ENCODE measurements at regions not wholly inside any gene's neighbourhood (a gene's known extent, or its start where the extent isn't known, plus 50 kb on each side); places are given as distances from the start of the nearest gene placed in this dataset.

DNA sequence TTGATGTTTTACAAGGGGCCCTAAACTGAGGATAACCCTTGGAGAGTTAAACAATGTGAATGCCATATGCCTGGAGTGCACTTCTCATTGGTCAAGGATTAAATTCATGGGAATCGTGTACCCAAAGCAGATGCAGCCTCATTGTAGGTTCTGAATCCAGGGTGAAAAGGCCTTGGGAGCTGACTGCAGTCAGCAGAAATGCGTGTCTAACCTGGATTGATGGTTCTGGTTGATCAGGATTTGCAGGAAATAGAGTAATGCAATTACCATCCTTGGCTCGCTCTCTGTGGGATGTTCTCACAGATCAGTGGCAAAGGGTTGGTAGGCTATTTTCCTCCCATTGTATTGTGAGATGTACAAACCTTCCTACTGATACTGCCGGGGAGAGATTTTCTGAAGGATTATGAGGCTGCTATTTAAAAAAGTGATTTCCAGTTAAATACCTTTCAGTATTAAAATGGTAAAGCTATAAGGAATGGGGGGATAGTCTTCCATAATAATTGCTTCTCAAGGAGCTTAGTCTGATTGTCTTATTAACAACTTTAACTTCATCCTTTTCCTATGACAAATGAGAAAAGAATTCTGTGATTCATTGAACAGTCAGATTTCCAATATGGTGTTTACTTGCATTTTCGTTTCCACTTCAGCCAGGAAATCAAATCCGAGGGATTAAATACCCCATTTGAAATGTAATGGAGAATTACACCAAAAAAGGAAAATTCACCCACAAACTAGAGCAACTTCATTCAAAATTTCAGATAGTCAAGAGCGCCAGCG lies 1028.1 kb upstream of the EEF2KMT start:
- H3K27ac ChIP-seq (ENCODE audit: low read length) = no peak overlapping the region
- H3K4me1 ChIP-seq (ENCODE audit: control insufficient read depth, insufficient read depth, low read length) = no peaks in the 10 kb centered on the region
- H3K9me3 ChIP-seq (replicated peaks; ENCODE audit: control insufficient read depth, low read depth, low read length) = no peaks in the 10 kb centered on the region
- H3K27me3 ChIP-seq (ENCODE audit: control insufficient read depth, insufficient read depth, low read length) = no peaks in the 10 kb centered on the region
- H3K4me3 ChIP-seq (ENCODE audit: low read length) = no peak overlapping the region
- WGBS (ENCODE audit: insufficient coverage) = 68% methylated on average over 4 of the region's 8 CpGs
- peak; percentile 18 for DNase-seq
- no peaks in the 10 kb centered on the region for H3K36me3 ChIP-seq (ENCODE audit: control insufficient read depth, insufficient read depth, low read length)

DNA sequence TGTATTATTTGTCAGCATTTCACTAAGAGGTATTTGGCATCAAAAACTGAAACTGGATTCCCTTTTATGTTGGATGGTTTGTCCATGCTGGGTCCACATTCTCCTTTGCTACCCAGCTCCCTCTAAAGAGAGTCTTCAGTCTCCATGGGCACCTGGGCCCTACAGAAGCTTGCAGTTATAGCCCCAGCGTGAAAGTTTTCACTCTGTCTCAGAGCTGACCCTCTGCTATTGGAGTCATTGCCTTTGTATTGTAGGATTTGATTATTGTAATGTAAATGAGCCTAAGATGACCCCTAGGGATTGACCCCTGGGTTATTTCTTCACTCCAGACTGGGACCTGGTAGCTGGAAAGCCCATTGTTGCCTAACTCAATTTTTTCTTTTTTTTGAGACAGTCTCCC lies 1026.5 kb upstream of the EEF2KMT start:
- H3K4me3 ChIP-seq (ENCODE audit: low read length) = no peak overlapping the region
- no peaks in the 10 kb centered on the region for H3K9me3 ChIP-seq (replicated peaks; ENCODE audit: control insufficient read depth, low read depth, low read length)
- H3K4me1 ChIP-seq (ENCODE audit: control insufficient read depth, insufficient read depth, low read length) = no peaks in the 10 kb centered on the region
- no peaks in the 10 kb centered on the region for H3K36me3 ChIP-seq (ENCODE audit: control insufficient read depth, insufficient read depth, low read length)
- no peak for DNase-seq
- no CpG with 5 or more reads among the region's 1 CpG for WGBS (ENCODE audit: insufficient coverage)
- H3K27ac ChIP-seq (ENCODE audit: low read length) = no peak overlapping the region
- no peaks in the 10 kb centered on the region for H3K27me3 ChIP-seq (ENCODE audit: control insufficient read depth, insufficient read depth, low read length)

DNA sequence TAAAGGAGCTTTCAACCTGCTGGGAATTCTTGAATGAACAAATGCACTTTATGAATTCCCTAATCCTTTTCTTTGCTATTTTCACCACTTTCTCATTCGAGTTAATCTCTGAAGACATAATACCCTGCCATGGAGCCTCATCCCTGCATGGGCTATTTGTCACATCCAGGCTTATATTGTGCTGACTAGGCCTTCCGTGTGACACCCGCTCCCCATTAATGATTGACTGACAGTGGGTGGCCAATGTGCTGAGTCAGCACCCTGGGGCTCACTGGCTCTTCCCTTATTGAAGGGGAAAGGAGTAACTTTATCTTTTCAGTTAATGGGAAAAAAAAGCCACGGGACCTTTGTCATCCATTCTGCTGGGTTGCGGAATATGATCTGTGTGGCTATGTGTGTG lies 1024.8 kb upstream of the EEF2KMT start:
- Histone ChIP-seq H3K27me3 (ENCODE audit: control insufficient read depth, insufficient read depth, low read length) (no peaks in the 10 kb centered on the region), H3K4me1 (ENCODE audit: control insufficient read depth, insufficient read depth, low read length) (no peaks in the 10 kb centered on the region), H3K9me3 (replicated peaks; ENCODE audit: control insufficient read depth, low read depth, low read length) (no peaks in the 10 kb centered on the region), H3K27ac (ENCODE audit: low read length) (no peak overlapping the region), H3K36me3 (ENCODE audit: control insufficient read depth, insufficient read depth, low read length) (no peaks in the 10 kb centered on the region), H3K4me3 (ENCODE audit: low read length) (no peak overlapping the region)
- 52% methylated on average over 2 of the region's 5 CpGs for WGBS (ENCODE audit: insufficient coverage)
- DNase-seq = no peak

DNA sequence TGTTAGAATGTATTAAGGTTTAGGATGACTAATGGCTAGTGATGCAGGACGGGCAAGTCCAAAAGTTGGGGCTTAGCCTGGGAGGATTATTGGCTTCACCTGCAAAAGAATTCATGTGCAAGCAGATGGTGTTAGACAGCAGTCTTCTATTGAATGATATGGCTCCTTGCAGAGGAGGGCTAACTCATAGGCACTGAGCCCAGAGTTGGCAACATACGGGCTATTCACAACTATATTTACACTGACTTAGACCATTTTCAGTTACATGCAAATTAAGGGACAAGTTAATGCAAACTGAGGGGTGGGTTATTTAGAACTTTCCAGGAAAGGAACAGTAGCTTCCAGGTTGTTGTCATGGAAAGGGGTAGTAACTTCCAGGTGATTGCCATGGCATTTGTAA lies 1017.1 kb upstream of the EEF2KMT start:
- Histone ChIP-seq H3K27ac (ENCODE audit: low read length) (no peak overlapping the region), H3K36me3 (ENCODE audit: control insufficient read depth, insufficient read depth, low read length) (no peaks in the 10 kb centered on the region), H3K4me3 (ENCODE audit: low read length) (no peak overlapping the region), H3K9me3 (replicated peaks; ENCODE audit: control insufficient read depth, low read depth, low read length) (no peaks in the 10 kb centered on the region), H3K4me1 (ENCODE audit: control insufficient read depth, insufficient read depth, low read length) (no peaks in the 10 kb centered on the region), H3K27me3 (ENCODE audit: control insufficient read depth, insufficient read depth, low read length) (no peaks in the 10 kb centered on the region)
- 60% methylated on average over 1 of the region's 2 CpGs for WGBS (ENCODE audit: insufficient coverage)
- no peak for DNase-seq

DNA sequence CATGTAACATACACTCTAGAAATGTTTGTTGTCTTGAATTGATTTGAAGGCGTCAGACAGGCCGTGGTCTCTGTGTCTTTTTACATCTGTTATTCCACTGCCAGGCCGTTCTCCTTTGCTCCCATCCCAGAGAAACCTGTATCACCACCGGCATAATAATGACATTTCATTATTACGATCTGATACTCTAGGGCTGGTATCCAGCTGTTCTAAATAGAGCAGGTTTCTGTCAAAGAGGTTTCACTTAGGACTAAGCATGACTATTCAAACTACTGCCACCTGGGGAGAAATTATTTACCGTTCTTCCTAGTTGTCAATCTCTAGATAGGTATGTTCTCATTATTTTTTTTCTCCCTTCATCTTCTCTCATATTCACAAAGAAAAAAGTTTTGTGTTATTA lies 1016.2 kb upstream of the EEF2KMT start:
- WGBS (ENCODE audit: insufficient coverage) = no CpG with 5 or more reads among the region's 6 CpGs
- H3K36me3 ChIP-seq (ENCODE audit: control insufficient read depth, insufficient read depth, low read length) = no peaks in the 10 kb centered on the region
- no peak for DNase-seq
- H3K27ac ChIP-seq (ENCODE audit: low read length) = no peak overlapping the region
- H3K27me3 ChIP-seq (ENCODE audit: control insufficient read depth, insufficient read depth, low read length) = no peaks in the 10 kb centered on the region
- no peaks in the 10 kb centered on the region for H3K9me3 ChIP-seq (replicated peaks; ENCODE audit: control insufficient read depth, low read depth, low read length)
- H3K4me3 ChIP-seq (ENCODE audit: low read length) = no peak overlapping the region
- H3K4me1 ChIP-seq (ENCODE audit: control insufficient read depth, insufficient read depth, low read length) = no peaks in the 10 kb centered on the region

DNA sequence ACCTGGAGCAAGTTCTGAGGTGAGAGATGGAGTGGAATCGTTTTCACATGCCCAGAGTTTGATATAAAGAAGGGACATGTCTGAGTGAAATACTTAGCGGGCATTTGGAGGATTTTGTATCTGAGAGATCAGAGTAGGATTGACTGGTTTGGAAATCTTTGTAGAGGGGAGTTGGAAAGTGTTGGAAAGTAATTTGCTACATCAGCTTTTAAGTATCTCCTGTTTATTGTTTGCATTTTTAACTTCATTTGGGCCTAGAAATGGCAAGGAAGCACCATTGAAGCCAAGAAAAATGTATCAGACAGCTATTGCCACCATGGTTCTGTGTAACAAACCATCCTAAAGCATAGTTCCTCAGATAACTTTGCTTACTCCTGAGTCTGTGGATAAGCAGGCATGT lies 1015.1 kb upstream of the EEF2KMT start:
- Histone ChIP-seq H3K36me3 (ENCODE audit: control insufficient read depth, insufficient read depth, low read length) (no peaks in the 10 kb centered on the region), H3K4me3 (ENCODE audit: low read length) (no peak overlapping the region), H3K4me1 (ENCODE audit: control insufficient read depth, insufficient read depth, low read length) (no peaks in the 10 kb centered on the region), H3K27me3 (ENCODE audit: control insufficient read depth, insufficient read depth, low read length) (no peaks in the 10 kb centered on the region), H3K9me3 (replicated peaks; ENCODE audit: control insufficient read depth, low read depth, low read length) (no peaks in the 10 kb centered on the region), H3K27ac (ENCODE audit: low read length) (no peak overlapping the region)
- DNase-seq = no peak
- WGBS (ENCODE audit: insufficient coverage) = 78% methylated on average over 2 of the region's 2 CpGs

DNA sequence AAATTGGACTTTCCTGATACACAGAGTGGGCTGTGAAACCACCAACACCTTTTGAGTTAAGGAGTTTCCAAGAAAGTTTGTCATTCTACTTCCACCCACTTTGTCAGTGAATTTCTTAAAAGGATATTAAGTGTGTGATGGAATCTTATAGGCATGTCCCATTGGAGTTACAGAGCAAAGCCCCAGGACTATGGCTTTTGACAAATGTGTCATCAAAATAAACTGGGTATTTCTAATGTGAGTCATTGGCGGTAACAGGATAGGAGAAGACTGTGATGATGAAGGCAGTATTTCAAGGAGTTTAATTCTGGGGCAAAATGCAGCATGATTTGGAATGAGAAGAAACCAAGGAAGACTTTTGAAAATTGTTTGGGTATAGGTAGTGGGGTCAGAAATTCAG lies 1013.8 kb upstream of the EEF2KMT start:
- H3K27me3 ChIP-seq (ENCODE audit: control insufficient read depth, insufficient read depth, low read length) = no peaks in the 10 kb centered on the region
- H3K4me3 ChIP-seq (ENCODE audit: low read length) = no peak overlapping the region
- no peaks in the 10 kb centered on the region for H3K36me3 ChIP-seq (ENCODE audit: control insufficient read depth, insufficient read depth, low read length)
- DNase-seq = no peak
- H3K4me1 ChIP-seq (ENCODE audit: control insufficient read depth, insufficient read depth, low read length) = no peaks in the 10 kb centered on the region
- no peaks in the 10 kb centered on the region for H3K9me3 ChIP-seq (replicated peaks; ENCODE audit: control insufficient read depth, low read depth, low read length)
- H3K27ac ChIP-seq (ENCODE audit: low read length) = no peak overlapping the region
- WGBS (ENCODE audit: insufficient coverage) = 71% methylated on average over 1 of the region's 1 CpG

DNA sequence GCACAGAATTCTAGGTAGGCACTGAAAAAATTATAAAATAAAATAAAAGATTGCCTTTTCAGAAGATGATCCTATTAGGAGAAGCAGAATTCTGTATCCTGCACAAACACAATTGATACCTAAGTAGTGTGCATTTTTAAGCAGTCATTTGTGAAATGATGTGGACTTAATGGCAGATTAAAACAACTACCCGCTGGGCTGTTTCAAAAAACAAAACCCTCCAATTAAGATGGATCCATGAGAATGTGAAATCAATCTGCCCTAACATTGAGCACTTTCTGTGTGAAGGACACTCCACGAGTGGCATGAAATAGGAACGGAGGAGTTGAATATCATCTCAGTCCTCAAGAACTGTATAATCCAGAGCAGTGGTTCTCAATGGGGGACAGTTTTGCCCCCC lies 1012.8 kb upstream of the EEF2KMT start:
- 83% methylated on average over 2 of the region's 3 CpGs for WGBS (ENCODE audit: insufficient coverage)
- Histone ChIP-seq H3K4me1 (ENCODE audit: control insufficient read depth, insufficient read depth, low read length) (no peaks in the 10 kb centered on the region), H3K4me3 (ENCODE audit: low read length) (no peak overlapping the region), H3K9me3 (replicated peaks; ENCODE audit: control insufficient read depth, low read depth, low read length) (no peaks in the 10 kb centered on the region), H3K27ac (ENCODE audit: low read length) (no peak overlapping the region), H3K36me3 (ENCODE audit: control insufficient read depth, insufficient read depth, low read length) (no peaks in the 10 kb centered on the region), H3K27me3 (ENCODE audit: control insufficient read depth, insufficient read depth, low read length) (no peaks in the 10 kb centered on the region)
- DNase-seq = no peak

DNA sequence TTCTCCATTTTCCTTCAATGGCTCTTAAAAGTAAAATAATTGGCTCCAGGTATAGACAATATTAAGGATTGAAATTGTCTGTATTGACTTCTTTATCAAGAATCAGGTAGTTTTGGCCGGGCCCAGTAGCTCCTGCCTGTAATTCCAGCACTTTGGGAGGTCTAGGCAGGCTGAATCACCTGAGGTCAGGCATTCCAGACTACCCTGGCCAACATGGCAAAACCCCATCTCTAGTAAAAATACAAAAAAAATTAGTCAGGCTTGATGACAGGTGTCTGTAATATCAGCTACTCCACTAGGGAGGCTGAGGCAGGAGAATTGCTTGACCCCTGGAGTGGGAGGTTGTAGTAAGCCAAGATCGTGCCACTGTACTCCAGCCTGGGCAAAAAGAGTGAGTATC lies 1008.5 kb upstream of the EEF2KMT start:
- no peaks in the 10 kb centered on the region for H3K27me3 ChIP-seq (ENCODE audit: control insufficient read depth, insufficient read depth, low read length)
- no peaks in the 10 kb centered on the region for H3K4me1 ChIP-seq (ENCODE audit: control insufficient read depth, insufficient read depth, low read length)
- H3K4me3 ChIP-seq (ENCODE audit: low read length) = no peak overlapping the region
- H3K36me3 ChIP-seq (ENCODE audit: control insufficient read depth, insufficient read depth, low read length) = no peaks in the 10 kb centered on the region
- WGBS (ENCODE audit: insufficient coverage) = no CpG with 5 or more reads among the region's 2 CpGs
- H3K9me3 ChIP-seq (replicated peaks; ENCODE audit: control insufficient read depth, low read depth, low read length) = no peaks in the 10 kb centered on the region
- DNase-seq = no peak
- no peak overlapping the region for H3K27ac ChIP-seq (ENCODE audit: low read length)

DNA sequence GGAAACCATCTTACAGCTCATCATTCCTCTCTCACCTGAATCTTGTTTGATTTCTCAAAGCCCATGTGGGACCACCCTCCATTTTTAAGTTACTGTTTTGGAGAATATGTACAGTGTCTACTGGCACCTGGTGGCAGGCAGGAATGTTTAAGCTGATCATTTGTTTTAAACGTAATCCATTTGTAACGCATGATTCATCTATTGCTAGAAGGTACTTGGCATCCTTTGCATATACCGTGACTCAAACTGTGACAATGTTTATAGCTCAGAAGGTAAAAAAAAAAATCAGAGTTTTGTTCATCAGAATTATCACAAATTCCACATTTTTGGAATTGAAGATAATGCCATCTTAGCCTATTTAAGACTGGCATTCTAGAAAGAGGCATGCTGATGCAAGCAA lies 1007.5 kb upstream of the EEF2KMT start:
- H3K36me3 ChIP-seq (ENCODE audit: control insufficient read depth, insufficient read depth, low read length) = no peaks in the 10 kb centered on the region
- no peak for DNase-seq
- H3K4me1 ChIP-seq (ENCODE audit: control insufficient read depth, insufficient read depth, low read length) = no peaks in the 10 kb centered on the region
- no peak overlapping the region for H3K27ac ChIP-seq (ENCODE audit: low read length)
- H3K9me3 ChIP-seq (replicated peaks; ENCODE audit: control insufficient read depth, low read depth, low read length) = no peaks in the 10 kb centered on the region
- H3K4me3 ChIP-seq (ENCODE audit: low read length) = no peak overlapping the region
- no CpG with 5 or more reads among the region's 3 CpGs for WGBS (ENCODE audit: insufficient coverage)
- no peaks in the 10 kb centered on the region for H3K27me3 ChIP-seq (ENCODE audit: control insufficient read depth, insufficient read depth, low read length)

DNA sequence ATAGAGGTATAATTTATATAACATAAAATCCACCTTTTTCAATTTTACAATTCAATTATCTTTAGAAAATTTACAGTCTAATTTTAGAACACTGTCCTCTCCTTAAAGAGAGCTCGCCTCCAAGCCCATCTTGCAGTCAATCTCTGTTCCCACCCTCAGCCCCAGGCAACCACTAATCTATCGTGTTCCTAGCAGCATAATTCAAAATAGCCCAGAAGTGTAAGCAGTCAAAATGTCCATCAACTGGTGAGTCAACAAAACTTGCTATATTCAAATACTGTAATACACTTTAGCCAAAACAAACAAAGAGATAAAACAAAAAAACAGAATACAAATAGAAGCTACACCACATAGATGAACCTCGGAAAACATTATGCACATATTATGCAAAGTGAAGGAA lies 1006.8 kb upstream of the EEF2KMT start:
- Histone ChIP-seq H3K9me3 (replicated peaks; ENCODE audit: control insufficient read depth, low read depth, low read length) (no peaks in the 10 kb centered on the region), H3K27me3 (ENCODE audit: control insufficient read depth, insufficient read depth, low read length) (no peaks in the 10 kb centered on the region), H3K27ac (ENCODE audit: low read length) (no peak overlapping the region), H3K4me3 (ENCODE audit: low read length) (no peak overlapping the region), H3K36me3 (ENCODE audit: control insufficient read depth, insufficient read depth, low read length) (no peaks in the 10 kb centered on the region), H3K4me1 (ENCODE audit: control insufficient read depth, insufficient read depth, low read length) (no peaks in the 10 kb centered on the region)
- DNase-seq = no peak
- 89% methylated on average over 1 of the region's 3 CpGs for WGBS (ENCODE audit: insufficient coverage)
